ENCODE measurements at regions not wholly inside any gene's neighbourhood (a gene's known extent, or its start where the extent isn't known, plus 50 kb on each side); places are given as distances from the start of the nearest gene placed in this dataset.

GRCh38 chr9:31588756-31589155 is 795.7 kb upstream of the ACO1 start:
- Histone ChIP-seq H3K4me2 (ENCODE audit: insufficient read depth, insufficient read length, low read length) (no peak overlapping the region), H3K27ac (ENCODE audit: insufficient read length, low read depth, low read length) (no peak overlapping the region), H3K18ac (ENCODE audit: insufficient read length, low read depth, low read length) (no peak overlapping the region), H3K9ac (ENCODE audit: extremely low read depth, insufficient read length, low read length) (no peak overlapping the region), H3K79me1 (ENCODE audit: insufficient read depth, low read depth, low read length, poor library complexity, severe bottlenecking) (no peaks in the 10 kb centered on the region), H3K23ac (ENCODE audit: insufficient read length, low read depth, low read length) (no peak overlapping the region), H3K79me2 (ENCODE audit: insufficient read depth, low read length) (no peaks in the 10 kb centered on the region), H2BK5ac (ENCODE audit: insufficient read length, low read length) (no peak overlapping the region), H2AK5ac (ENCODE audit: insufficient read length, low read length) (no peak overlapping the region), H3K56ac (ENCODE audit: insufficient read length, low read depth, low read length) (no peak overlapping the region), H3K4ac (ENCODE audit: low read depth, low read length) (no peak overlapping the region), H4K20me1 (ENCODE audit: control insufficient read depth, insufficient read depth, insufficient read length) (no peaks in the 10 kb centered on the region), H3K23me2 (ENCODE audit: insufficient read length, low read depth, low read length, poor library complexity, severe bottlenecking) (no peaks in the 10 kb centered on the region), H2BK20ac (ENCODE audit: low read depth, low read length, poor library complexity, severe bottlenecking) (no peak overlapping the region), H3K27me3 (ENCODE audit: insufficient read depth, low read length) (no peaks in the 10 kb centered on the region), H4K5ac (ENCODE audit: insufficient read length, low read depth, low read length) (no peak overlapping the region), H2BK120ac (ENCODE audit: low read depth, low read length, poor library complexity, severe bottlenecking) (no peak overlapping the region), H3K9me3 (ENCODE audit: control insufficient read depth, low read depth, low read length) (no peaks in the 10 kb centered on the region), H4K91ac (ENCODE audit: insufficient read length, low read depth, low read length) (no peak overlapping the region), H3K14ac (ENCODE audit: insufficient read depth, low read length) (no peak overlapping the region), H2BK15ac (ENCODE audit: low read depth, low read length) (no peak overlapping the region), H3K4me1 (ENCODE audit: insufficient read depth, low read length) (no peaks in the 10 kb centered on the region), H2AFZ (ENCODE audit: low read length) (no peak overlapping the region), H3T11ph (ENCODE audit: low read length) (no peak overlapping the region), H4K8ac (replicated peaks; ENCODE audit: insufficient read length, low read depth, low read length) (no peak overlapping the region), H2BK12ac (ENCODE audit: insufficient read length, low read depth, low read length) (no peak overlapping the region)
- no peak for TF ChIP-seq CTCF (conservative IDR thresholded peaks at IDR 0.05)
- Mint-ChIP-seq H3K4me3 (no peak overlapping the region), H3K9me3 (no peaks in the 10 kb centered on the region), H3K36me3 (ENCODE audit: insufficient read depth in 1 of 3, low read depth in 3 of 3) (no peaks in the 10 kb centered on the region), H3K27me3 (ENCODE audit: low read depth) (no peaks in the 10 kb centered on the region), H3K27ac (no peak overlapping the region), H3K4me1 (no peaks in the 10 kb centered on the region)
- DNase-seq = no peak

All from H9 (cell line).